GM12865 (cell line): ENCODE measurements at regions not wholly inside any gene's neighbourhood (a gene's known extent, or its start where the extent isn't known, plus 50 kb on each side); places are given as distances from the start of the nearest gene placed in this dataset.

ENCODE experiments used
- DNase-seq: peaks from one replicate; pipeline ENCODE4 v3.0.0; 2010; ENCODE audit warnings: low read depth
- H3K4me3 ChIP-seq: 2 replicates; pipeline ENCODE4 v1.5.1; 2011; ENCODE audit warnings: mild to moderate bottlenecking, low read depth, low read length, control low read depth
- CTCF ChIP-seq: IDR thresholded peaks from 2 replicates; pipeline ENCODE4 v1.5.1; 2011; ENCODE audit warnings: low read length, control low read depth, low read depth, inconsistent platforms; ENCODE audit not compliant: insufficient read depth; ENCODE audit errors: missing control alignments

DNA sequence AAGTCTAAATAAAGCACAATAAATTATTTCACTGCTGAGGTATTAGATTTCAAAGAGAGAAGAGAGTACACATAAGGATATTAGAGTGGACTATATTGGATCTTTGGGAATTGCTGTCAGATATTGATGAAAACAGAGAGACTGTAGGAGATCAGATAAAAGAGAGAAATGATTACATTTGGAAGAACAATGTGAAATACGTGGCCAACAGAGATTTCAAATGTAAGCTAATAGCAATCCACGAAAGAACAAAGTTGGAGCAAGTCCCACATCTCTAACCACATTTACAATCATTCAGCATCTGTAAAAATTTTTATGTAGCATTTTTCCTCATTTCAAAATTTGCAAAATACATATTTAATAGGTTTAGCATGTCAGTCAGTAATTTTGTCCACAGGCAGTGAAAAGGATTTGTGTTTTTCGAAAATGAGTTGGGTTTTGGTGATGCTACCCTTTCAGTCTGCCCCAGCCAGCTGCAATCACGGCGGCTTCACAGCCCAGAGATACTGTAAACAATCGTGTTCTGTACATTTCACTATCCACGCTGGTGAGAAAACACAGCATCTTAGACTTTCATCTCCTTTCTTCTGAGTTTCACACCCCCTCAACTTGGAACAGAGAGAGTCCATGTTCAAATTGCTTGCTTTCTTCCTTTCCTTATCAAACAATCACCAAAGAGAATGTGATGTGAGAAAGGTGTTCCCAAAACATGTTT, 209.1 kb upstream of the LYPLAL1 start:
- no peak for DNase-seq

GRCh38 chr1:218965821-218966220, 207.9 kb upstream of the LYPLAL1 start:
- TF ChIP-seq CTCF: no peak
- no peak for DNase-seq
- no peak overlapping the region for H3K4me3 ChIP-seq

More for the DNA sequence above, 209.1 kb upstream of the LYPLAL1 start:
- no peak overlapping the region for H3K4me3 ChIP-seq
- no peak for TF ChIP-seq CTCF

DNA sequence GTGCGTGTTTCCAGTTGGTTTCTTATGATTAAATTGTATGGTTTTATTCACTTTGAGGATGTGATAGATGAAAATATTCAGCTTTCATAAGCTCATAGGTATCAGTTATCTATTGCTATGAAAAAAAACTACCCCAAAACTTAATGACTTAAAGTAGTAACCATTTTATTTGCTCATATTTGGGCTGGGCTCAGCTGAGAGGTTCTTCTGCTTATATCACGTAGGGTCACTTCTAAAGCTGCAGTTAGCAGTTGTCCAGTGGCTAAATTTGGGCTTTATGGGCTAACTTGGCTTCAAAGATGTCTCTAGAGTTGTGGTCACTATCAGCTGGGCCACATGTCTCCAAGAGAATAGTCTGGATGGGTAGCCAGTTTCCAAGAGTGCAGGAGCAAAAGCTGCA, 206.4 kb upstream of the LYPLAL1 start:
- no peak for TF ChIP-seq CTCF
- no peak overlapping the region for H3K4me3 ChIP-seq
- DNase-seq: no peak

GRCh38 chr1:218967836-218968235, 205.8 kb upstream of the LYPLAL1 start:
- no peak overlapping the region for H3K4me3 ChIP-seq
- DNase-seq: no peak
- TF ChIP-seq CTCF: no peak

GRCh38 chr1:218969006-218969405, 204.7 kb upstream of the LYPLAL1 start:
- DNase-seq: no peak
- TF ChIP-seq CTCF: no peak
- no peak overlapping the region for H3K4me3 ChIP-seq

DNA sequence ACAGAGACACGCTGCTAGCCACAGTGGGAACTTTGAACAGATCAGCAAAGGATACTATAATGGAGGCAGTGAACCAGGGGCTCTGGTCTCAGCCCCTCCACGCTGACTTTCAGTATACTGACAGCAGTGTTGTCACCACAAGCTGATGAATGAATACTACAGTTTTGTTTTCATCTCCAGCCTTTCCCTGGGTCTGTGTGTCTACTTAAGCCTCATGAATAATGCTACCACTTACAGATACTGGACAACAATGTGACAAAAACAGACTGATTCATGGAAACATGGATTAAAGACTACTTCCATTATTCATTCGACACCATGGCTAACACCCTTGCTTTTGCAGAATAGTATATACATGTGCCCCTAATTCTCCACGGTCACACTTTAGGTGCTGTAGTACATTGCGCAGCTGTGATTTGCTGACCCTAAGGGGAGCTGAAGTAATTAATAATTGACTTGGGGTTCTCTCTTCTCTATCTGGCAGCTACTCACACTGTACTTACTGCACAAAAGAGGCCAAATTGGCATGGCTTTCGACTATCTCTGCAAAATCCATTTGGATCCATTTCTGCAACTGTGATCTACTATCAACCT, 203.2 kb upstream of the LYPLAL1 start:
- TF ChIP-seq CTCF: no peak
- no peak for DNase-seq
- H3K4me3 ChIP-seq: no peak overlapping the region

DNA sequence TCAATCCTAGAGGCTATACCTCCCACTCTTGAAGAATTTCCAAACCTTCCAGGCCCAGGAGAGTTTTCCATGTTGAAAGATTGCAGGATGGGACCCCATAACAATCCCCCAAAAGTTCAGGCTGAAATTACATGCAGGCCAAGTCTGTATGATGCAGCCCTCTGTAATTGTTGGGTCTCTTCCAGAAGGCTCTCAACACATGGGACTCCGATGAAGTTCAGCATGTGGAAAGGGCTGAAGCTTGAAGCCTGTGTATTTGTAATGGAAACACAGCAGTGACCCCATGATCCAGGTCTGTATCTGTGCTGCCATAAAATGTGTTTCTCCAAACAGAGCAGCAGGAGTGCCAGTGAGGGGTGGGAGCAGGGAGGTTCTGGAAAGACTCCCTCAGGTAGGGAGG, 202.5 kb upstream of the LYPLAL1 start:
- H3K4me3 ChIP-seq: no peak overlapping the region
- no peak for TF ChIP-seq CTCF
- DNase-seq: no peak
